BE2C (cell line): ENCODE measurements at regions not wholly inside any gene's neighbourhood (a gene's known extent, or its start where the extent isn't known, plus 50 kb on each side); places are given as distances from the start of the nearest gene placed in this dataset.

Source experiments
- DNase-seq: peaks from one replicate; pipeline ENCODE4 v3.0.0-alpha.2; 2020
- H3K27me3 ChIP-seq: fragments of 250-450 bp; sonication (Bioruptor Pico); 2 replicates; pipeline ENCODE4 v1.5.1; 2020; ENCODE audit warnings: mild to moderate bottlenecking
- H3K36me3 ChIP-seq: fragments of 250-450 bp; sonication (Bioruptor Pico); 2 replicates; pipeline ENCODE4 v1.5.1; 2020; ENCODE audit warnings: mild to moderate bottlenecking
- H3K4me1 ChIP-seq: fragments of 250-450 bp; sonication (Bioruptor Pico); 2 replicates; pipeline ENCODE4 v1.5.1; 2020
- H3K4me3 ChIP-seq: 2 replicates; pipeline ENCODE4 v1.5.1; 2011; ENCODE audit warnings: low read depth, low read length
- H3K9me3 ChIP-seq: fragments of 250-450 bp; sonication (Bioruptor Pico); 2 replicates; pipeline ENCODE4 v1.5.1; 2020
- TF ChIP-seq, protein P1 (sequence below): IDR thresholded peaks from 2 replicates; pipeline ENCODE4 v1.5.1; 2012; ENCODE audit warnings: mild to moderate bottlenecking, low read depth, low read length

DNA sequence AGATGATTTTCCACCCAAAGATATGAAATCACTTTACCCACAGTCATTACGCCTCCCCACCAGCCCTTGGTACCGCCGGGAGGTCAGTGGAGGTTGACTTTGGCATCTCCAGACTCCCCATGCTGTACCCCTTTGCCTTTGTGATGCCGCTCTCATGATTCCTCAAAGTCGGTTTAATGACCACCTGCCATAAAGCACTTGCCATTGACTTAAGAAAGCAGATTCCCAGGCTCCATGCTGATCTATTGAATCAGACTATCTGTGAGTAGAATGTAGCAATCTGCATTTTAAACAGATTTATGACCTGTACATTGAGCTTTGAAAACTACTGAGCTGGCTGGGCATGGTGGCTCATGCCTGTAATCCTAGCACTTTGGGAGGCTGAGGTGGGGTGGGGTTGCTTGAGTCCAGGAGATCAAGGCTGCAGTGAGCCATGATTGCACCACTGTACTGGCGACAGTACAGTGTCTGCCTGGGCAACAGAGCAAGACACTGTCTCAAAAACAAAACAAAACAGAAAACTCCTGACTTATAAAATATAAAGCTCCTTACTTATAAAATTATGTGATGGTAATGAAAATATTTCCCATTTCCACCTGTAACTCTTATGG is 235.2 kb downstream of the KLF5 start:
- no peaks in the 10 kb centered on the region for H3K9me3 ChIP-seq
- H3K27me3 ChIP-seq, result no peaks in the 10 kb centered on the region; the same call in 1 of the 2 replicates
- TF ChIP-seq, protein P1, sequence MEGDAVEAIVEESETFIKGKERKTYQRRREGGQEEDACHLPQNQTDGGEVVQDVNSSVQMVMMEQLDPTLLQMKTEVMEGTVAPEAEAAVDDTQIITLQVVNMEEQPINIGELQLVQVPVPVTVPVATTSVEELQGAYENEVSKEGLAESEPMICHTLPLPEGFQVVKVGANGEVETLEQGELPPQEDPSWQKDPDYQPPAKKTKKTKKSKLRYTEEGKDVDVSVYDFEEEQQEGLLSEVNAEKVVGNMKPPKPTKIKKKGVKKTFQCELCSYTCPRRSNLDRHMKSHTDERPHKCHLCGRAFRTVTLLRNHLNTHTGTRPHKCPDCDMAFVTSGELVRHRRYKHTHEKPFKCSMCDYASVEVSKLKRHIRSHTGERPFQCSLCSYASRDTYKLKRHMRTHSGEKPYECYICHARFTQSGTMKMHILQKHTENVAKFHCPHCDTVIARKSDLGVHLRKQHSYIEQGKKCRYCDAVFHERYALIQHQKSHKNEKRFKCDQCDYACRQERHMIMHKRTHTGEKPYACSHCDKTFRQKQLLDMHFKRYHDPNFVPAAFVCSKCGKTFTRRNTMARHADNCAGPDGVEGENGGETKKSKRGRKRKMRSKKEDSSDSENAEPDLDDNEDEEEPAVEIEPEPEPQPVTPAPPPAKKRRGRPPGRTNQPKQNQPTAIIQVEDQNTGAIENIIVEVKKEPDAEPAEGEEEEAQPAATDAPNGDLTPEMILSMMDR, result no peak
- DNase-seq, result no peak
- H3K4me3 ChIP-seq, result no peak overlapping the region
- no peaks in the 10 kb centered on the region for H3K36me3 ChIP-seq
- H3K4me1 ChIP-seq, result no peaks in the 10 kb centered on the region

DNA sequence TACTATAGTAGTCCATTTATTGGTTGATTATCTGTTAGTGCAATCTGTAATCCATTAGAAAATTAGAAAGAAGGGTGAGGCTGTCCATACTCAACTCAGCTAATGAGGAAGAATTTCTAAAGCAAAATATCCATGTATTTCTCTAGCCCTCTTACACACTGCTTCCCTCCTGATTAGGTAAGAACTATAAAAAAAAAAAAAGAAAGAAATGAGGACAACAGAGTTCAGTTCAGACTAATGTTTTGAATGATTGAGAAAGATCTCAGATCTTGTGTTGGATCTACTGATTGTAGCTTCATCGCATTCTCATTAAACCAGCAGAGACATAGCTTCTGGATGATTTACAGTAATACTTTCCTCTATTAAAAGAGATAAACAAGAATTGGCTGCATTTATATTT is 233.3 kb downstream of the KLF5 start:
- Histone ChIP-seq H3K9me3 (no peaks in the 10 kb centered on the region), H3K36me3 (no peaks in the 10 kb centered on the region), H3K4me3 (no peak overlapping the region), H3K4me1 (no peaks in the 10 kb centered on the region), H3K27me3 (no peaks in the 10 kb centered on the region; the same call in 1 of the 2 replicates)
- DNase-seq, result no peak
- TF ChIP-seq, protein P1, result no peak

DNA sequence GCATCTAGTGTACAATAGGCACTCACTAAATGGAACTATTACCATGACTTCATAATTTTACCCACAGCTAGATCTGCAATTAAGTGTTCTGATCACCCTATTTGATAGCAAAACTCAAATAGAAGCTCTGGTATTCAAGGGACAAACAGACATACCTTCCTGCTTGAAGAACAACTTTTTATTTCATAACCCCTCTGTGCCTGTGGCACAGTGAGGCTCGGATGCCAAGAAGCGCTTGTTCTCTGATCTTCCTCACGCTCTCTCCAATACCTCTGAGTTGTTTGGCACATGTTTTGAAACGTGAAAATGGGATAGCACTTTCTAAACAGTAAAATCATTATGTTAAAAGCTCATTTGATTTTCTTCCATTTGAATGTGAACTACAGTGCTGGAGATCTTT is 232.0 kb downstream of the KLF5 start:
- H3K4me1 ChIP-seq, result no peaks in the 10 kb centered on the region
- no peak for DNase-seq
- H3K36me3 ChIP-seq, result no peaks in the 10 kb centered on the region
- no peak overlapping the region for H3K4me3 ChIP-seq
- no peaks in the 10 kb centered on the region for H3K9me3 ChIP-seq
- no peaks in the 10 kb centered on the region; the same call in 1 of the 2 replicates for H3K27me3 ChIP-seq
- TF ChIP-seq, protein P1, result no peak

DNA sequence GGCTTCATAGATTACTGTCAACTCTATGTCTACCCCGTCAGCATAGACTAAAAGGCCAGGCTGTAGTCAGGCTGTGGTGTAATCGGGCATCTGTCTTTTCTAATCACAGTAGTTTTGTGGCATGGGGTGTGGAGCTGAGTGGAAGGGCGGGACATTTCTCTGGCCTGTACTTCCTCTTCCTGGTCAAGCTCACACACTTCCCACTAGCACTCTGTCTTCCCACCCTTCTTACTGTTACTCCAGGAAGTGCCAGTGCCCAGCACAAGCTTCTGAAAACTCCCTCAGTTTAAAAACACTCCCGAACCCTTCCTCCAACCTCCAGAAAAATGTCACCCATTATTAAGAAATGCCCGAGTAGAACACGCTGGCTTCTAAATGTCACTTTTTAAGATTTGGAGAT is 229.8 kb downstream of the KLF5 start:
- Histone ChIP-seq H3K27me3 (no peaks in the 10 kb centered on the region; the same call in 1 of the 2 replicates), H3K4me3 (no peak overlapping the region), H3K9me3 (no peaks in the 10 kb centered on the region), H3K36me3 (no peaks in the 10 kb centered on the region), H3K4me1 (no peaks in the 10 kb centered on the region)
- TF ChIP-seq, protein P1, result no peak
- no peak for DNase-seq

DNA sequence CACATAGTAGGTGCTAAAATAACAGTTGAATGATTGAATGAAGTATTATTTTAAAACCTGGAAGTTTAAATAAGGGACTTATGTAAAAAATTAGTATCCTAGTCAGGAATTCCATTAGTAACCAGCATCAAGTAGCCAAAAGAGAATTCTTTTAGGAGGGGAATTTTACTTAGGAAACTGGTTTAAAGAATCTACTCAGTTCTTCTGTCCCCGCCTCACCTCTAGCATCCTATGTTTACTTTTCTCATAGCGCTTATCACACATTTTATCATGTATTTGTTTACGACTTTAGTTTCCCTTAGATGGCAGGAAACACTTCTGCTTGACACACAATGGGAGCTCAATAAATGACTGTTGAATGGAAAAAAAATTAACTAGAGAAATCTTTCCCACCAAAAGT is 229.0 kb downstream of the KLF5 start:
- DNase-seq, result no peak
- Histone ChIP-seq H3K9me3 (no peaks in the 10 kb centered on the region), H3K36me3 (no peaks in the 10 kb centered on the region), H3K4me1 (no peaks in the 10 kb centered on the region), H3K4me3 (no peak overlapping the region), H3K27me3 (no peaks in the 10 kb centered on the region; the same call in 1 of the 2 replicates)
- TF ChIP-seq, protein P1, result no peak

DNA sequence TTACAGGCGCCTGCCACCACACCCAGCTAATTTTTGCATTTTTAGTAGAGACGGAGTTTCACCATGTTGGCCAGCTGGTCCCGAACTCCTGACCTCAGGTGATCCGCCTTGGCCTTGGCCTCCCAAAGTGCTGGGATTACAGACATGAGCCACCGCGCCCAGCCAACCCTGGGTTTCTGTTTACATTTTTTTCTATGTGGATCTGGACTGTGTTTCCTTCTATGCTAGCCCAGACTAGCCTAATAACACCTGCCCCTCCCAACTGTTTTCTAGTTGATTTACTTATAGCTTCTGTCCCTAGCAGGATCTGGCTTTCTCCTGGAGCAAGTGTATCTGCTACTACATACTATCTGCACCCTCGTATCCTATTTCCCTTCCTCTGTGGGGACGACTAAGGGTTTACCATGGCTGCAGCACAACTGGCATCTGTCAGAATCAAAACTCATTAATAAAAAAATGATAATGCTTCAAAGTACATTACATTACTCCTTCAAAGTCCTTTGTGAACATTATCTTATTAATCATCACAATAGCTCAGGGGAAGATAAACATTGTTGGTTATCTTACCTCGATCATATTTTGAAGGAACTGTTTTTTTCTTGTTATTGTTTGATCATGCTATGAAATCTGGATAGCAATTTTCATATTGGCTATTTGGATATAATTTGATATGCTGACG is 228.3 kb downstream of the KLF5 start:
- H3K9me3 ChIP-seq, result no peaks in the 10 kb centered on the region
- H3K4me1 ChIP-seq, result no peaks in the 10 kb centered on the region
- no peak for DNase-seq
- no peaks in the 10 kb centered on the region; the same call in 1 of the 2 replicates for H3K27me3 ChIP-seq
- H3K4me3 ChIP-seq, result no peak overlapping the region
- TF ChIP-seq, protein P1, result no peak
- H3K36me3 ChIP-seq, result no peaks in the 10 kb centered on the region
